ENCODE measurements at regions not wholly inside any gene's neighbourhood (a gene's known extent, or its start where the extent isn't known, plus 50 kb on each side); places are given as distances from the start of the nearest gene placed in this dataset.

GRCh38 chr3:110687138-110687537 lies 384.5 kb upstream of the NECTIN3 start:
- TF ChIP-seq CTCF (IDR thresholded peaks at IDR 0.05) = no peak
- no peak for TF ChIP-seq POLR2A (IDR thresholded peaks at IDR 0.05)
